ENCODE measurements at regions not wholly inside any gene's neighbourhood (a gene's known extent, or its start where the extent isn't known, plus 50 kb on each side); places are given as distances from the start of the nearest gene placed in this dataset.

GRCh38 chr5:3119435-3119834 is 368.0 kb upstream of the IRX2 start:
- Histone ChIP-seq H3K4me1 (peaks cover 0 to 5% (median 2%) of the 10 kb centered on the region in 4 donors), H3K27ac (no peak overlapping the region), H3K4me3 (no peak overlapping the region), H3K27me3 (peaks cover 53% of the 10 kb centered on the region), H3K9me3 (no peaks in the 10 kb centered on the region), H3K36me3 (no peaks in the 10 kb centered on the region)
- WGBS, 2 donors (ENCODE audit: low coverage in 1 of 2): 26 to 40% methylated on average over 3 to 4 of the region's 4 CpGs
- intact Hi-C loops (cut with DNase I; ENCODE audit: low total_unique reads): no loop called here
- in situ Hi-C loops (cut with MboI; ENCODE audit: low pct_ligation_motif_present in 1 of 4, low pct_unique_long_range_greater_than_20kb in 1 of 4, low sequenced_read_pairs in 3 of 4): no loop called here
- DNase-seq: no peak
- TF ChIP-seq POLR2A (IDR thresholded peaks at IDR 0.05) (no peak), CTCF (IDR thresholded peaks at IDR 0.05) (no peak), EP300 (IDR thresholded peaks at IDR 0.05; ENCODE audit: low read depth) (no peak), POLR2AphosphoS5 (IDR thresholded peaks at IDR 0.05) (no peak)

GRCh38 chr5:3118340-3118739 is 366.9 kb upstream of the IRX2 start:
- no peaks in the 10 kb centered on the region for H3K36me3 ChIP-seq
- H3K4me1 ChIP-seq: peaks cover 0 to 5% (median 2%) of the 10 kb centered on the region in 4 donors
- intact Hi-C loops (cut with DNase I; ENCODE audit: low total_unique reads): no loop called here
- DNase-seq: no peak
- H3K27ac ChIP-seq: no peak overlapping the region
- H3K9me3 ChIP-seq: no peaks in the 10 kb centered on the region
- H3K4me3 ChIP-seq: no peak overlapping the region
- 42 to 60% methylated on average over 2 to 15 of the region's 15 CpGs for WGBS, 2 donors (ENCODE audit: low coverage in 1 of 2)
- TF ChIP-seq CTCF (IDR thresholded peaks at IDR 0.05) (no peak), POLR2A (IDR thresholded peaks at IDR 0.05) (no peak), EP300 (IDR thresholded peaks at IDR 0.05; ENCODE audit: low read depth) (no peak), POLR2AphosphoS5 (IDR thresholded peaks at IDR 0.05) (no peak)
- in situ Hi-C loops (cut with MboI; ENCODE audit: low pct_ligation_motif_present in 1 of 4, low pct_unique_long_range_greater_than_20kb in 1 of 4, low sequenced_read_pairs in 3 of 4): no loop called here
- peaks cover 47% of the 10 kb centered on the region for H3K27me3 ChIP-seq

GRCh38 chr5:3116366-3116765 is 364.9 kb upstream of the IRX2 start:
- no peak for DNase-seq
- TF ChIP-seq CTCF (IDR thresholded peaks at IDR 0.05) (no peak), POLR2A (IDR thresholded peaks at IDR 0.05) (no peak), EP300 (IDR thresholded peaks at IDR 0.05; ENCODE audit: low read depth) (no peak), POLR2AphosphoS5 (IDR thresholded peaks at IDR 0.05) (no peak)
- 17 to 45% methylated on average over 1 to 23 of the region's 23 CpGs for WGBS, 2 donors (ENCODE audit: low coverage in 1 of 2)
- H3K4me1 ChIP-seq: no peaks in the 10 kb centered on the region
- peaks cover 37% of the 10 kb centered on the region for H3K27me3 ChIP-seq
- H3K9me3 ChIP-seq: no peaks in the 10 kb centered on the region
- H3K36me3 ChIP-seq: no peaks in the 10 kb centered on the region
- no peak overlapping the region for H3K4me3 ChIP-seq
- in situ Hi-C loops (cut with MboI; ENCODE audit: low pct_ligation_motif_present in 1 of 4, low pct_unique_long_range_greater_than_20kb in 1 of 4, low sequenced_read_pairs in 3 of 4): no loop called here
- no peak overlapping the region for H3K27ac ChIP-seq
- intact Hi-C loops (cut with DNase I; ENCODE audit: low total_unique reads): no loop called here

GRCh38 chr5:3114467-3114866 is 363.0 kb upstream of the IRX2 start:
- Histone ChIP-seq H3K27me3 (peaks cover 21% of the 10 kb centered on the region), H3K36me3 (no peaks in the 10 kb centered on the region), H3K9me3 (no peaks in the 10 kb centered on the region), H3K4me1 (no peaks in the 10 kb centered on the region), H3K4me3 (no peak overlapping the region), H3K27ac (no peak overlapping the region)
- WGBS, 2 donors (ENCODE audit: low coverage in 1 of 2): 89 to 91% methylated on average over 12 to 14 of the region's 14 CpGs
- DNase-seq: no peak
- in situ Hi-C loops (cut with MboI; ENCODE audit: low pct_ligation_motif_present in 1 of 4, low pct_unique_long_range_greater_than_20kb in 1 of 4, low sequenced_read_pairs in 3 of 4) (no loop called here), intact Hi-C loops (cut with DNase I; ENCODE audit: low total_unique reads) (no loop called here)
- TF ChIP-seq CTCF (IDR thresholded peaks at IDR 0.05) (no peak), POLR2A (IDR thresholded peaks at IDR 0.05) (no peak), POLR2AphosphoS5 (IDR thresholded peaks at IDR 0.05) (no peak), EP300 (IDR thresholded peaks at IDR 0.05; ENCODE audit: low read depth) (no peak)

All from transverse colon (tissue), 4 donors.